KMS-11 (cell line): ENCODE measurements at regions not wholly inside any gene's neighbourhood (a gene's known extent, or its start where the extent isn't known, plus 50 kb on each side); places are given as distances from the start of the nearest gene placed in this dataset.
A peak's percentile ranks its signal among the peaks of the same experiment; 100 is the strongest.

ENCODE experiments used
- H2AFZ ChIP-seq: fragments of 200-600 bp; sonication (generic); 2 replicates; pipeline ENCODE4 v1.6.1; 2016; ENCODE audit warnings: antibody characterized with exemption, mixed run types, low read depth
- H3K27ac ChIP-seq: fragments of 200-600 bp; sonication (generic); 2 replicates; pipeline ENCODE4 v1.6.1; 2016; ENCODE audit warnings: mild to moderate bottlenecking, mixed run types
- H3K27me3 ChIP-seq: fragments of 200-600 bp; sonication (generic); 2 replicates; pipeline ENCODE4 v1.6.1; 2017; ENCODE audit warnings: mild to moderate bottlenecking, low read depth, mixed run types, moderate library complexity; ENCODE audit not compliant: insufficient read depth
- H3K36me3 ChIP-seq: fragments of 200-600 bp; sonication (generic); 2 replicates; pipeline ENCODE4 v1.6.1; 2017; ENCODE audit warnings: mild to moderate bottlenecking, mixed run types; ENCODE audit not compliant: insufficient read depth
- H3K4me1 ChIP-seq: fragments of 200-600 bp; sonication (generic); 2 replicates; pipeline ENCODE4 v1.6.1; 2016; ENCODE audit warnings: mild to moderate bottlenecking, low read depth, mixed run types; ENCODE audit not compliant: poor library complexity, severe bottlenecking
- H3K4me2 ChIP-seq: fragments of 200-600 bp; sonication (generic); 2 replicates; pipeline ENCODE4 v1.7.0; 2016; ENCODE audit warnings: mild to moderate bottlenecking, mixed run types
- H3K4me3 ChIP-seq: fragments of 200-600 bp; sonication (generic); IDR thresholded peaks from 2 replicates; pipeline ENCODE4 v1.6.1; 2017; ENCODE audit warnings: low read depth, low read length, mixed read lengths; ENCODE audit not compliant: insufficient read depth
- H3K79me2 ChIP-seq: fragments of 200-600 bp; sonication (generic); 2 replicates; pipeline ENCODE4 v1.6.1; 2016; ENCODE audit warnings: low read depth, mixed run types; ENCODE audit not compliant: insufficient read depth
- H3K9ac ChIP-seq: fragments of 200-600 bp; sonication (generic); 2 replicates; pipeline ENCODE4 v1.6.1; 2016; ENCODE audit warnings: mild to moderate bottlenecking, mixed run types
- H4K20me1 ChIP-seq: fragments of 200-600 bp; sonication (generic); 2 replicates; pipeline ENCODE4 v1.6.1; 2016; ENCODE audit warnings: mild to moderate bottlenecking, mixed run types; ENCODE audit not compliant: insufficient read depth
- TF ChIP-seq, protein P1 (sequence below): fragments of 200-600 bp; sonication (generic); conservative IDR thresholded peaks from 2 replicates; pipeline ENCODE4 v1.6.1; 2017; ENCODE audit warnings: low read depth, mild to moderate bottlenecking, antibody characterized with exemption, low read length, moderate library complexity, mixed read lengths

DNA sequence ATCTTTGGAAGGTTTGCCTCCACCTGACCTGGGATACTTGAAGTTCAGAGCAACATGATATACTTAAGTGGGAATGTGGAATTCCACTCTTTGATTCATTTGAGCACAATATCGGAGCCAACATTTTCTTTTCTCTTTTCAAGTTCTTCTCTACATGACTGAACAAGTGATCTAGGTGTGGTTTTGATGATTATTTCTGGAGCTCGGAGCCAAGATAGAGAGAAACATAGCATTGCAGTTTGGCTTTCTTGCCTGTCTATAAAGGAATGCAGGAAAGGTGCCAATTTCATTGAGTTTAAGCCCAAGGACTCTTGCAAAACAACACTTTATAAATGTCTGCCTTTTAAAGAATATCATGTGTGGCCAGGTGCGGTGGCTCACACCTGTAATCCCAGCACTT, 124.2 kb upstream of the FAM83B start:
- no peak overlapping the region for H2AFZ ChIP-seq
- no peaks in the 10 kb centered on the region for H3K79me2 ChIP-seq
- no peak overlapping the region for H3K27ac ChIP-seq
- no peak overlapping the region for H3K4me3 ChIP-seq
- TF ChIP-seq, protein P1, sequence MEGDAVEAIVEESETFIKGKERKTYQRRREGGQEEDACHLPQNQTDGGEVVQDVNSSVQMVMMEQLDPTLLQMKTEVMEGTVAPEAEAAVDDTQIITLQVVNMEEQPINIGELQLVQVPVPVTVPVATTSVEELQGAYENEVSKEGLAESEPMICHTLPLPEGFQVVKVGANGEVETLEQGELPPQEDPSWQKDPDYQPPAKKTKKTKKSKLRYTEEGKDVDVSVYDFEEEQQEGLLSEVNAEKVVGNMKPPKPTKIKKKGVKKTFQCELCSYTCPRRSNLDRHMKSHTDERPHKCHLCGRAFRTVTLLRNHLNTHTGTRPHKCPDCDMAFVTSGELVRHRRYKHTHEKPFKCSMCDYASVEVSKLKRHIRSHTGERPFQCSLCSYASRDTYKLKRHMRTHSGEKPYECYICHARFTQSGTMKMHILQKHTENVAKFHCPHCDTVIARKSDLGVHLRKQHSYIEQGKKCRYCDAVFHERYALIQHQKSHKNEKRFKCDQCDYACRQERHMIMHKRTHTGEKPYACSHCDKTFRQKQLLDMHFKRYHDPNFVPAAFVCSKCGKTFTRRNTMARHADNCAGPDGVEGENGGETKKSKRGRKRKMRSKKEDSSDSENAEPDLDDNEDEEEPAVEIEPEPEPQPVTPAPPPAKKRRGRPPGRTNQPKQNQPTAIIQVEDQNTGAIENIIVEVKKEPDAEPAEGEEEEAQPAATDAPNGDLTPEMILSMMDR, result no peak
- no peak overlapping the region for H3K4me2 ChIP-seq
- no peaks in the 10 kb centered on the region for H3K27me3 ChIP-seq
- H3K9ac ChIP-seq, result no peak overlapping the region
- H4K20me1 ChIP-seq, result no peaks in the 10 kb centered on the region
- no peaks in the 10 kb centered on the region; the same call in 1 of the 2 replicates for H3K36me3 ChIP-seq
- H3K4me1 ChIP-seq, result no peaks in the 10 kb centered on the region

DNA sequence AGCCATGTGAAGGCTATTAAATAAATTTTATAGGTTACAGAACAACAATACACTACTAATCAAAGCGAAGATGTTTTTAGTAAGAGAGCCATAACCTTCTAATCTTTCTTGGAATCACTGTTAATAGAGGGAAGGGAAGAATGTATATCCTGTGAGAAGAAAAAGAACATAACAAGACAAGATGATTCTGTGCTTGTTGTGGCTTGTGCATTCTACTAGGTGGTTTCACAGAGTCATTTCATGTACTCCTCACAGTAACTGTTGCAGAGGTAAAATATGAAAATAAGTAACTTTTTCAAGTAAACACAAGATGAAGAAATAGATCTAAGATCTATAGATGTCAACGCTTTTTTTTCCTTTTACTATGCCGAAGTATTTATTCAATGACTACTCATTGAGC, 116.9 kb upstream of the FAM83B start:
- no peak overlapping the region for H3K9ac ChIP-seq
- H3K4me1 ChIP-seq, result no peaks in the 10 kb centered on the region
- H3K4me2 ChIP-seq, result no peak overlapping the region
- H3K36me3 ChIP-seq, result no peaks in the 10 kb centered on the region; the same call in 1 of the 2 replicates
- H3K27ac ChIP-seq, result no peak overlapping the region
- TF ChIP-seq, protein P1, result no peak
- no peaks in the 10 kb centered on the region for H3K79me2 ChIP-seq
- no peaks in the 10 kb centered on the region for H4K20me1 ChIP-seq
- H3K27me3 ChIP-seq, result no peaks in the 10 kb centered on the region
- H2AFZ ChIP-seq, result no peak overlapping the region
- no peak overlapping the region for H3K4me3 ChIP-seq

DNA sequence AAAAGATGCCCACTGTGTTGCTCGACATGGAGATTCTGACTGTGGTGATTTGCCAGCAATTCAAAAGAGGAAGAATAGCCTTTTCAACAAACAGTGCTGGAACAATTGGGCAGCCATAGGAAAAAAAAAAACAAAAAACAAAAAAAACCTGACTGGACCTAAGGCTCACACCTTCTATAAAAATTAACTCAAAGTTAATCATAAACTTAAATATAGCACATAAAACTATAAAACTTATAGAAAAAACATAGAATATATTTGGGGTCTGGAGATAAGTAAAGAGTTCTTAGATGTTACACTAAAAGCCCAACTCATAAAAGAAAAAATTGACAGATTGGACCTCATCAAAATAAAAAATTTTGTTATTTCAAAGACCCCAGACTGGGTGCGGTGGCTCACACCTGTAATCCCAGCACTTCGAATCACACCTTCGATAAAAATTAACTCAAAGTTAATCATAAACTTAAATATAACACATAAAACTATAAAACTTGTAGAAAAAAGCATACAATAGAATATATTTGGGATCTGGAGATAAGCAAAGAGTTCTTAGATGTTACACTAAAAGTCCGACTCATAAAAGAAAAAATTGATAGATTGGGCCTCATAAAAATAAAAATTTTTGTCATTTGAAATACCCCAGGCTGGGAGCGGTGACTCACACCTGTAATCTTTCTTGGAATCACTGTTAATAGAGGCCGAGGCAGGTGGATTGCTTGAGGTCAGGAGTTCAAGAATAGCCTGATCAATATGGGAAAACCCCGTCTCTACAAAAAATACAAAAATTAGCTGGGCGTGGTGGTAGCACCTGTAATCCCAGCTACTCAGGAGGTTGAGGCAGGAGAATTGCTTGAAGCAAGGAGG, 115.6 kb upstream of the FAM83B start:
- Histone ChIP-seq H3K9ac (no peak overlapping the region), H2AFZ (no peak overlapping the region), H3K27ac (no peak overlapping the region), H3K4me2 (no peak overlapping the region), H3K4me3 (no peak overlapping the region), H3K79me2 (no peaks in the 10 kb centered on the region), H3K27me3 (no peaks in the 10 kb centered on the region), H4K20me1 (no peaks in the 10 kb centered on the region), H3K36me3 (no peaks in the 10 kb centered on the region), H3K4me1 (no peaks in the 10 kb centered on the region)
- TF ChIP-seq, protein P1, result no peak

DNA sequence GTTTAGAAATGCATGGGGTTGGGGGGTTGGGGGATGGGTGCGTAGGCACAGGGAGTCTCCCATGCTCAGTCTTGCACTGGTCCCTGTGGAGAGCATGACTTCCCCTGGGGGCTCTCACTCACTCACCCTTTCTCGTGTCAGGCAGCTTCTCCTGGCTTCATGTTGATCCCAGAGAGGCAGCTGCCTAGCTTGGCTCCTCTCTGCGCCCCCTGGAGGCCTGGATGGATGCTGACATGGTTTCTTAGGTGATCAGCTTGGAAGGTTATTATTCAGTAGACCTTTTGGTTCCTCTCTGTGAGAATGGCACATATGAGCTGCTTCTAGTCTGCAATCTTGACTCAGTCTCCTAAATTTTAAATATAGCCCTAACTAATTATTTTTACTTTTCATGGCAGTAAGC, 109.3 kb upstream of the FAM83B start:
- H3K4me3 ChIP-seq, result no peak overlapping the region
- no peak overlapping the region for H2AFZ ChIP-seq
- TF ChIP-seq, protein P1, result peak; percentile 38
- H3K4me2 ChIP-seq, result no peak overlapping the region
- H3K79me2 ChIP-seq, result no peaks in the 10 kb centered on the region
- H3K9ac ChIP-seq, result no peak overlapping the region
- H3K4me1 ChIP-seq, result no peaks in the 10 kb centered on the region
- H3K36me3 ChIP-seq, result no peaks in the 10 kb centered on the region
- no peaks in the 10 kb centered on the region for H4K20me1 ChIP-seq
- no peak overlapping the region for H3K27ac ChIP-seq
- no peaks in the 10 kb centered on the region for H3K27me3 ChIP-seq
